DLD1 (cell line): ENCODE measurements at regions not wholly inside any gene's neighbourhood (a gene's known extent, or its start where the extent isn't known, plus 50 kb on each side); places are given as distances from the start of the nearest gene placed in this dataset.

ENCODE experiments used
- in situ Hi-C: cut with HindIII; loops from 2 replicates; pipeline ENCODE4 v1.10.0; 2017; ENCODE audit warnings: low sequenced_read_pairs

DNA sequence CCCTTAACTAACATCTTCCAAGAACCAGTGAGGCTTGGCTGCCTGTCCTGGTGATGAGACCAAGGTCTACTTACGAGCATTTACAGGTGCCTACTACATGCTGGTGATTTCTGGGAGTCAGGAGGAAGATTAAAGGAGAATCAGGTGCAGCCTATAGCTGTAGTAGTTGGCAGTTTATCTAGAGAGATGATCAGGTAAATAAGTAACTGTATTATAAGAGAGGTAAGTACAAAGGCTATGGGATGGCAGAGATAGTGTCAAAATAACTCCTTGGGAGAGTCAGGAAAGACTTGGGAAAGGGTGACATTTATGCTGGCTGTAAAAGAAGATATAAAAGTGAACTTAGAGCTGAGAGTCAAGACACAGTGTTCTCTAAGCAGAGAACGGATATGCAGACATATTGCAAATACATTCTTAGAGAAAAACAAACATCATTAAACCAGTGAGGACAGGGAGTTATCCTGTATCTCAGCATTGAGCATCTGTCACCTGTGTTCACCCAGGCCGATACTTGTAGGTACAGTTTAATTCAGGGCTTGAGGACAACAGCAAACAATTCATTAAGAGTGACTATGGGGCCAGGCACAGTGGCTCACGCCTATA, 49.7 kb upstream of the ACP3 start:
- in situ Hi-C loops, result no loop called here
